ENCODE measurements at regions not wholly inside any gene's neighbourhood (a gene's known extent, or its start where the extent isn't known, plus 50 kb on each side); places are given as distances from the start of the nearest gene placed in this dataset.
"Not testable (repeated sequence)": the region's sequence is repeated elsewhere in the genome, so short reads cannot be mapped to it uniquely, and the experiment has no call there.

DNA sequence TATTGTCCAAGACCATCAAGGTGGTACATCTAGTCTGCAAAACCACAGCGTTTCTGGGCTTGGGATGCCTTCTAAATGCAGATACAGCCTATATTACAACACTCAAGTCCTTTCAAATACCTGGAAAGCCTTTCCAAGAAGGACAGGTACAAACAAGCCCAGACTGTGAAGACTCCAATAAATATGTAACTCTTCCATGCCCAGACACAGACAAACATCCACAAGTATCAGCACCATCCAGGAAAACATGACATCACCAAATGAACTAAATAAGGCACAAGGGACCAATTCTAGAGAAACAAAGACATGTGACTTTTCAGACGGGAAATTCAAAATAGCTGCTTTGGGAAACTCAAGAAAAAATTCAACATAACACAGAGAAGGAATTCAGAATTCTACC is 152.7 kb upstream of the POC5 start:
- TF ChIP-seq CTCF (IDR thresholded peaks at IDR 0.05; ENCODE audit: insufficient read depth, low read length) (no peak), REST (IDR thresholded peaks at IDR 0.05; ENCODE audit: insufficient replicate concordance, low read depth) (no peak), POLR2AphosphoS5 (IDR thresholded peaks at IDR 0.05; ENCODE audit: low read depth) (no peak), SPI1 (IDR thresholded peaks at IDR 0.05; ENCODE audit: borderline replicate concordance, low read depth) (no peak), GABPA (IDR thresholded peaks at IDR 0.05; ENCODE audit: low read depth) (no peak)
- Histone ChIP-seq H3K27ac (replicated peaks) (no peak overlapping the region), H3K27me3 (ENCODE audit: insufficient read depth, poor library complexity, severe bottlenecking) (no peaks in the 10 kb centered on the region), H3K4me3 (replicated peaks; ENCODE audit: insufficient read depth, low read length) (no peak overlapping the region)
- DNase-seq (ENCODE audit: low read depth in 1 of 2, low spot score in 1 of 2), result no peak

- TF ChIP-seq REST (IDR thresholded peaks at IDR 0.05; ENCODE audit: insufficient replicate concordance, low read depth) (no peak), CTCF (IDR thresholded peaks at IDR 0.05; ENCODE audit: insufficient read depth, low read length) (no peak), SPI1 (IDR thresholded peaks at IDR 0.05; ENCODE audit: borderline replicate concordance, low read depth) (no peak), GABPA (IDR thresholded peaks at IDR 0.05; ENCODE audit: low read depth) (no peak), POLR2AphosphoS5 (IDR thresholded peaks at IDR 0.05; ENCODE audit: low read depth) (no peak)
Observed at GRCh38 chr5:75862872-75863271, 145.6 kb upstream of the POC5 start.

DNA sequence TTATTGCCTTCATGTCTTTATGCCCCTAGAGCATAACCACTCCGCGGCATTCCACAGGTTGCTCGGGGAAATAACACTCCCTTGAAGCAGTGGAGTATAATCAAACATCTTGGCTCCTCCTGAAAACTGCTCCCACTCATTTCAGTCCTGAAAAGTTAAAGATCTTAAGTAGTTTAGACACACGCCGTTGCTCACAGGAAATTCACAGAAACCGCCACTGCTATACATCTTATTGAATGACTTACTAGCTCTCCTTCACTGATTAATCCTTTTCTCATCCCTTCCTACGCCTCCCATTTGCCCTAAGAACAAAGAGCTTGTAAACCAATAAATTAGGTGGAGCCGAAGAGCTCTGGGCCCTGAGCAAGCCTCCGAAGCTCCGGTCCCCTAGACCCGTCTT is 142.4 kb upstream of the POC5 start:
- not testable (repeated sequence) for H3K4me3 ChIP-seq (replicated peaks; ENCODE audit: insufficient read depth, low read length); H3K27ac ChIP-seq (replicated peaks); H3K27me3 ChIP-seq (ENCODE audit: insufficient read depth, poor library complexity, severe bottlenecking); DNase-seq (ENCODE audit: low read depth in 1 of 2, low spot score in 1 of 2)

More at GRCh38 chr5:75862872-75863271, 145.6 kb upstream of the POC5 start:
- no peak for DNase-seq (ENCODE audit: low read depth in 1 of 2, low spot score in 1 of 2)
- no peak overlapping the region for H3K4me3 ChIP-seq (replicated peaks; ENCODE audit: insufficient read depth, low read length)
- no peak overlapping the region for H3K27ac ChIP-seq (replicated peaks)
- H3K27me3 ChIP-seq (ENCODE audit: insufficient read depth, poor library complexity, severe bottlenecking), result no peaks in the 10 kb centered on the region

- TF ChIP-seq POLR2AphosphoS5 (IDR thresholded peaks at IDR 0.05; ENCODE audit: low read depth) (no peak), SPI1 (IDR thresholded peaks at IDR 0.05; ENCODE audit: borderline replicate concordance, low read depth) (no peak), REST (IDR thresholded peaks at IDR 0.05; ENCODE audit: insufficient replicate concordance, low read depth) (no peak), GABPA (IDR thresholded peaks at IDR 0.05; ENCODE audit: low read depth) (no peak), CTCF (IDR thresholded peaks at IDR 0.05; ENCODE audit: insufficient read depth, low read length) (no peak)
- Histone ChIP-seq H3K27ac (replicated peaks) (no peak overlapping the region), H3K27me3 (ENCODE audit: insufficient read depth, poor library complexity, severe bottlenecking) (no peaks in the 10 kb centered on the region), H3K4me3 (replicated peaks; ENCODE audit: insufficient read depth, low read length) (no peak overlapping the region)
- DNase-seq (ENCODE audit: low read depth in 1 of 2, low spot score in 1 of 2), result no peak
Observed at GRCh38 chr5:75856056-75856455, 138.8 kb upstream of the POC5 start.

Measured in HL-60 (cell line).